Right lobe of liver (tissue), 1 donor: ENCODE measurements at regions not wholly inside any gene's neighbourhood (a gene's known extent, or its start where the extent isn't known, plus 50 kb on each side); places are given as distances from the start of the nearest gene placed in this dataset.

Source experiments
- small RNA-seq, 2 experiments: library from RNA; depleted of rRNA; stranded (forward); fragments of <200 nt; gene quantifications; one replicate each; pipeline ENCODE3, GENCODE V24; 2016

Small RNAs in the stretch of these regions (small RNA-seq; reads per million reads assigned to genes)
- gene RF00002 = 0.13 to 0.29 reads per million in 2 experiments
